Stimulated activated naive CD8-positive, alpha-beta T cell treated with anti-CD3 and anti-CD28 coated beads, Interleukin-15, amount 100 ng/mL, for 72 hours (primary cell): ENCODE measurements at regions not wholly inside any gene's neighbourhood (a gene's known extent, or its start where the extent isn't known, plus 50 kb on each side); places are given as distances from the start of the nearest gene placed in this dataset.

Experiments used
- ATAC-seq: fragments of 150-1000 bp; cut with Tn5 transposase; 2 replicates; pipeline ENCODE4 v1.10.0; 2021; ENCODE audit warnings: mild to moderate bottlenecking, moderate library complexity
- DNase-seq, 2 donors: peaks; one replicate each; pipeline ENCODE4 v3.0.0; 2021 to 2022
- H3K27ac Mint-ChIP-seq, 2 donors: one replicate each; pipeline ENCODE4 v1.8.0; 2022; ENCODE audit warnings: mild to moderate bottlenecking in 2 of 2, mixed read lengths in 2 of 2, moderate library complexity in 2 of 2
- H3K27me3 Mint-ChIP-seq: one replicate; pipeline ENCODE4 v1.8.0; 2022; ENCODE audit warnings: mixed read lengths
- H3K4me1 Mint-ChIP-seq: one replicate; pipeline ENCODE4 v1.8.0; 2022; ENCODE audit warnings: mild to moderate bottlenecking, mixed read lengths
- H3K4me3 Mint-ChIP-seq, 2 donors: one replicate each; pipeline ENCODE4 v1.8.0; 2022; ENCODE audit warnings: mild to moderate bottlenecking in 2 of 2, mixed read lengths in 2 of 2, moderate library complexity in 1 of 2
- H3K9me3 Mint-ChIP-seq, 2 donors: one replicate each; pipeline ENCODE4 v1.8.0; 2022; ENCODE audit warnings: mixed read lengths in 2 of 2

- DNase-seq (no peak), ATAC-seq (no peak)
- Mint-ChIP-seq H3K27ac (no peak overlapping the region), H3K9me3 (peaks cover 6 to 8% of the 10 kb centered on the region in 2 donors), H3K27me3 (no peaks in the 10 kb centered on the region), H3K4me3 (no peak overlapping the region), H3K4me1 (no peaks in the 10 kb centered on the region)
These were observed 194.6 kb downstream of the POSTN start for GRCh38 chr13:37403776-37404527.

- no peaks in the 10 kb centered on the region for H3K27me3 Mint-ChIP-seq
- H3K4me1 Mint-ChIP-seq, result no peaks in the 10 kb centered on the region
- no peak overlapping the region for H3K27ac Mint-ChIP-seq
- no peak for DNase-seq
- ATAC-seq, result no peak
- H3K9me3 Mint-ChIP-seq, result peaks cover 11 to 13% of the 10 kb centered on the region in 2 donors
- no peak overlapping the region for H3K4me3 Mint-ChIP-seq
These were observed 196.8 kb downstream of the POSTN start for GRCh38 chr13:37401721-37402120.

- Mint-ChIP-seq H3K27ac (no peak overlapping the region), H3K4me1 (no peaks in the 10 kb centered on the region), H3K4me3 (no peak overlapping the region), H3K27me3 (no peaks in the 10 kb centered on the region), H3K9me3 (peaks cover 10 to 11% of the 10 kb centered on the region in 2 donors)
- no peak for ATAC-seq
- no peak for DNase-seq
These were observed 201.0 kb downstream of the POSTN start for GRCh38 chr13:37397535-37397934.

GRCh38 chr13:37395544-37395943 is 203.0 kb downstream of the POSTN start:
- Mint-ChIP-seq H3K4me1 (no peaks in the 10 kb centered on the region), H3K27ac (no peak overlapping the region), H3K4me3 (no peak overlapping the region), H3K27me3 (no peaks in the 10 kb centered on the region), H3K9me3 (peaks cover 11 to 20% of the 10 kb centered on the region in 2 donors)
- DNase-seq, result no peak
- no peak for ATAC-seq

- peaks cover 5 to 12% of the 10 kb centered on the region in 2 donors for H3K9me3 Mint-ChIP-seq
- no peaks in the 10 kb centered on the region for H3K4me1 Mint-ChIP-seq
- ATAC-seq (no peak), DNase-seq (no peak)
- H3K27me3 Mint-ChIP-seq, result no peaks in the 10 kb centered on the region
- H3K27ac Mint-ChIP-seq, result no peak overlapping the region
- no peak overlapping the region for H3K4me3 Mint-ChIP-seq
These were observed 206.2 kb downstream of the POSTN start for GRCh38 chr13:37392389-37392788.

- no peak overlapping the region for H3K4me3 Mint-ChIP-seq
- H3K4me1 Mint-ChIP-seq, result no peaks in the 10 kb centered on the region
- ATAC-seq (no peak), DNase-seq (no peak)
- H3K27ac Mint-ChIP-seq, result no peak overlapping the region
- no peaks in the 10 kb centered on the region for H3K27me3 Mint-ChIP-seq
- H3K9me3 Mint-ChIP-seq, result peaks cover 0 to 10% of the 10 kb centered on the region in 2 donors
These were observed 207.8 kb downstream of the POSTN start for GRCh38 chr13:37390735-37391134.

- no peak overlapping the region for H3K4me3 Mint-ChIP-seq
- no peak for DNase-seq
- no peaks in the 10 kb centered on the region for H3K27me3 Mint-ChIP-seq
These were observed 212.5 kb downstream of the POSTN start for GRCh38 chr13:37385956-37386670.

GRCh38 chr13:37385248-37385647 is 213.3 kb downstream of the POSTN start:
- no peaks in the 10 kb centered on the region for H3K27me3 Mint-ChIP-seq
- H3K4me1 Mint-ChIP-seq, result no peaks in the 10 kb centered on the region
- no peak for ATAC-seq
- H3K4me3 Mint-ChIP-seq, result no peak overlapping the region
- no peak for DNase-seq
- H3K27ac Mint-ChIP-seq, result no peak overlapping the region
- H3K9me3 Mint-ChIP-seq, result peaks cover 0 to 2% of the 10 kb centered on the region in 2 donors

More at GRCh38 chr13:37385956-37386670, 212.5 kb downstream of the POSTN start:
- Mint-ChIP-seq H3K4me1 (no peaks in the 10 kb centered on the region), H3K27ac (no peak overlapping the region), H3K9me3 (no peaks in the 10 kb centered on the region)
- no peak for ATAC-seq

GRCh38 chr13:37383856-37384370 is 214.7 kb downstream of the POSTN start:
- Mint-ChIP-seq H3K4me1 (no peaks in the 10 kb centered on the region), H3K4me3 (no peak overlapping the region)

GRCh38 chr13:37383046-37383445 is 215.5 kb downstream of the POSTN start:
- DNase-seq (no peak), ATAC-seq (no peak)
- no peak overlapping the region for H3K27ac Mint-ChIP-seq
- H3K4me3 Mint-ChIP-seq, result no peak overlapping the region
- H3K27me3 Mint-ChIP-seq, result no peaks in the 10 kb centered on the region
- peaks cover 0 to 5% of the 10 kb centered on the region in 2 donors for H3K9me3 Mint-ChIP-seq
- H3K4me1 Mint-ChIP-seq, result no peaks in the 10 kb centered on the region

More at GRCh38 chr13:37383856-37384370, 214.7 kb downstream of the POSTN start:
- ATAC-seq (no peak), DNase-seq (no peak)
- H3K27ac Mint-ChIP-seq, result no peak overlapping the region
- H3K27me3 Mint-ChIP-seq, result no peaks in the 10 kb centered on the region
- H3K9me3 Mint-ChIP-seq, result peaks cover 0 to 5% of the 10 kb centered on the region in 2 donors

- ATAC-seq (no peak), DNase-seq (no peak)
- Mint-ChIP-seq H3K27me3 (no peaks in the 10 kb centered on the region), H3K9me3 (peaks cover 0 to 5% of the 10 kb centered on the region in 2 donors), H3K4me1 (no peaks in the 10 kb centered on the region), H3K27ac (no peak overlapping the region), H3K4me3 (no peak overlapping the region)
These were observed 216.4 kb downstream of the POSTN start for GRCh38 chr13:37382146-37382545.

- Mint-ChIP-seq H3K4me3 (no peak overlapping the region), H3K27me3 (no peaks in the 10 kb centered on the region), H3K4me1 (no peaks in the 10 kb centered on the region), H3K9me3 (peaks cover 0 to 5% of the 10 kb centered on the region in 2 donors), H3K27ac (no peak overlapping the region)
- DNase-seq (no peak), ATAC-seq (no peak)
These were observed 217.1 kb downstream of the POSTN start for GRCh38 chr13:37381502-37381901.

GRCh38 chr13:37379841-37380240 is 218.7 kb downstream of the POSTN start:
- Mint-ChIP-seq H3K27ac (no peak overlapping the region), H3K4me1 (no peaks in the 10 kb centered on the region), H3K9me3 (peaks cover 0 to 5% of the 10 kb centered on the region in 2 donors), H3K4me3 (no peak overlapping the region), H3K27me3 (no peaks in the 10 kb centered on the region)
- no peak for DNase-seq
- ATAC-seq, result no peak

GRCh38 chr13:37375724-37376123 is 222.8 kb downstream of the POSTN start:
- no peaks in the 10 kb centered on the region for H3K27me3 Mint-ChIP-seq
- no peak for ATAC-seq
- H3K4me3 Mint-ChIP-seq, result no peak overlapping the region
- DNase-seq, result no peak
- no peaks in the 10 kb centered on the region for H3K4me1 Mint-ChIP-seq
- peaks cover 0 to 5% of the 10 kb centered on the region in 2 donors for H3K9me3 Mint-ChIP-seq
- H3K27ac Mint-ChIP-seq, result no peak overlapping the region

GRCh38 chr13:37375071-37375470 is 223.5 kb downstream of the POSTN start:
- H3K9me3 Mint-ChIP-seq, result peaks cover 0 to under 1% of the 10 kb centered on the region in 2 donors
- H3K4me1 Mint-ChIP-seq, result no peaks in the 10 kb centered on the region
- no peak overlapping the region for H3K4me3 Mint-ChIP-seq
- DNase-seq, result no peak
- ATAC-seq, result no peak
- no peak overlapping the region for H3K27ac Mint-ChIP-seq
- H3K27me3 Mint-ChIP-seq, result no peaks in the 10 kb centered on the region

- no peak overlapping the region for H3K4me3 Mint-ChIP-seq
- DNase-seq (no peak), ATAC-seq (no peak)
- H3K27me3 Mint-ChIP-seq, result peaks cover 7% of the 10 kb centered on the region
- H3K27ac Mint-ChIP-seq, result no peak overlapping the region
- H3K4me1 Mint-ChIP-seq, result no peaks in the 10 kb centered on the region
- H3K9me3 Mint-ChIP-seq, result peaks cover 0 to 7% of the 10 kb centered on the region in 2 donors
These were observed 229.0 kb downstream of the POSTN start for GRCh38 chr13:37369616-37370015.
